ENCODE measurements at regions not wholly inside any gene's neighbourhood (a gene's known extent, or its start where the extent isn't known, plus 50 kb on each side); places are given as distances from the start of the nearest gene placed in this dataset.

DNA sequence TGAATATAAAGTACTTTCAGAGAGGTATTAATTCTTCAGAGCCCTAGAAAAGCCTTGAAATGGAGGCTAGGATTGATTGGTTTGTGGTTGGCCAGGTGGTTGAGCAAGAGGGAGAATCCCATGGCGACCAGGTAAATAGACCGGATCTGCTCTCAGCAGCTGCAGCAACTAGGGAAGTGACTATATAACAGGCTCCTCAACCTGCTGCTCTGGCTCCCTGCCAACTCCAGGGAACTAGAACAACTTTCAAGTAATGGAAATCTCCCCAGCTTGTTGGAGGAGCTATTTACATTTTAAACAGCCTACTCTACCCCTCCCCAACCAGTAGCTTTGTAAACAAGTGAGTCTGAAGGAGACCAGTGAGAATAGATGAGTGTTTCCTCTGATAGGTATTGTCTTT lies 121.8 kb upstream of the CADM2 start:
- intact Hi-C loops (cut with micrococcal nuclease) = no loop called here

DNA sequence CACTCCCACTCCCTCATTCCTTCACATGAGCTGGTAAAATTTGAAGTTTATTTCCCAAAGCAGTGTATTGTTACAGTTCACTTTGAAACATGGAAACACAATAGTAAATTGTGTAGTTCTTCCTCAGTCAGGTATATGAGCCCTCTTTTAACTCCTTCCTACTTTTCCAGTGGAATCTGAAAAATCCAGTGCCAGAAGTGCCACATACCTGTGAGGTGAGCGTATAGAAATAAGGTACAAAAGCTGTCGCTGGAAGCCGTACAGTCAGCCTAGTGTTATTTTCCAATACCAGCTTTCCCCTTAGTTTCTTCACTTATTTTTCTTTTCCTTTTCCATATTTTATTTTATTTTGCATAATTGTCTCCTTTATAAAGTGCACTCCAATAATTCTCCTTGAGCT lies 81.7 kb upstream of the CADM2 start:
- intact Hi-C loops (cut with micrococcal nuclease) = no loop called here

DNA sequence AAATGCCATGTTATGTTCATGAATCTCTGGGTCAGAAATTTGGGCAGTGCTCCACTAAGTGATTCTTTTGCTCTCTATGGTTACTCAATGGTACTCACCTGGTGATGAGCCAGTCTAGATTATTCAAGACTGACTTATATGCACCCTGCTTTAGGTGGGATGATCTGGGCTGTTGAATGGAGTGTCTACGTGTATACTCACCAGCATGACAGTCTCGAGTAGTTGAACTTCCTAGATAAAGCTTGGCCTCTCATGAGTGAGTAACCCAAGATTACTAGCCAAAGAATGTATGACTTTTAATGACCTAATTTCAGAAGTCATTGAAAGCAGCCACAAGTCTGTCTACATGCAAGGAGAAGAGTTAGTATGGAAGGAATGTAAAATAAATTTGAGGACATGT lies 77.5 kb upstream of the CADM2 start:
- intact Hi-C loops (cut with micrococcal nuclease) = no loop called here

DNA sequence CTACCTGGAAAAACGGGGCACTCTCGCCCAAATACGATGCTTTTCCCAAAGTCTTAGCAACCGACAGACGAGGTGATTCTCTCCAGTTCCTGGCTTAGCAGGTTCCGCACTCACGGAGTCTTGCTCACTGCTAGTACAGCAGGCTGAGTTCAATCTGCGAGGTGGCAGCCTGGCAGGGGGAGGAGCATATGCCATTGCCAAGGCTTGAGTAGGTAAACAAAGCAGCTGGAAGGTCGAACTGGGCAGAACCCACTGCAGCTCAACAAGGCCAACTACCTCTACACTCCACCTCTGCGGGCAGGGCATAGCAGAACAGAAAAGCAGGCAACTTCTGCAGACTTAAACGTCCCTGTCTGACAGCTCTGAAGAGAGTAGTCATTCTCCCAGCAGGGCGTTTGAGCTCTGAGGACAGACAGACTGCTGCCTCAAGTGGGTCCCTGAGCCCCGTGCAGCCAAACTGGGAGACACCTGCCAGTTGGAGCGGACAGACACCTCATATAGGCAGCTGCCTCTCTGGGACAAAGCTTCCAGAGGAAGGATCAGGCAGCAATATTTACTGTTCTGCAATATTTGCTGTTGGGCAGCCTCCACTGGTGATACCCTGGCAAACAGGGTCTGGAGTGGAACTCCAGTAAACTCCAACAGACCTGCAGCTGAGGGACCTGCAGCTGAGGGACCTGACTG lies 73.4 kb upstream of the CADM2 start:
- intact Hi-C loops (cut with micrococcal nuclease) = no loop called here

DNA sequence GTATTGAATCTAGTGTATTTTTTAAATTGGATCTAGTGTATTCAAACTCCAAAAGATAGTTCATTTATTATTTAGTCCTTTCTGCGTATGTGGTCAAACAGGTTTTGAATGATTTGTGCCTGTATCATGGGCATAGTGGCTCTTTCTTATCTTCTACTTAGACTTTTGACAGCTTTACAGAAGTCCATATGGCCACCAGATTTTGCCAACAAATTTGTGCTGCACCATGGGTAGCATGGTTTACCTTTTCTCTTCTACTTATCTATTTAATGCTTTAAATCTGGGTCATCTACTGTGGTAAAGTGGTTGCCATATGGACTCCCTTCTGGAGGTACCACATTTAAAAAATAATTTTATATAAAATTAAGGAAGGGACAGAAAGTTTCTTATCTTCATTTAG lies 66.9 kb upstream of the CADM2 start:
- intact Hi-C loops (cut with micrococcal nuclease) = no loop called here

DNA sequence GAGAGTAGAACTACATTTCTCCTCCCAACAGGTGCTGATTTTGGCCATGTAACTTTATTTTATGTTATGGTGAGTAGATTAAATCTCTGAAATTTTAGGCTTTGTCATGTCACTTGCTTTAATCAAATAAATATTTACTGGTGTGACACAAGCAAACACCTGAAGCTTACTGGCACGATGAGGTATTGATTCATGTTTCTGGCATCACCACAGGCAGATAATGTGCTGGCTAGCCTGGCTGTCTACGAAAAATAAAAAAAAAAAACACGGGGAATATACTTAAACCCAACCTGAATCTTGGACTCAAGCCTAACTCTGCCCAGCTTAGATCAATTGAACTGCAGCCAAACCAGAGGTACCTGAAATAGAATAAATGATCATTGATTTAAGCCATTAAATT lies 65.6 kb upstream of the CADM2 start:
- intact Hi-C loops (cut with micrococcal nuclease) = no loop called here

DNA sequence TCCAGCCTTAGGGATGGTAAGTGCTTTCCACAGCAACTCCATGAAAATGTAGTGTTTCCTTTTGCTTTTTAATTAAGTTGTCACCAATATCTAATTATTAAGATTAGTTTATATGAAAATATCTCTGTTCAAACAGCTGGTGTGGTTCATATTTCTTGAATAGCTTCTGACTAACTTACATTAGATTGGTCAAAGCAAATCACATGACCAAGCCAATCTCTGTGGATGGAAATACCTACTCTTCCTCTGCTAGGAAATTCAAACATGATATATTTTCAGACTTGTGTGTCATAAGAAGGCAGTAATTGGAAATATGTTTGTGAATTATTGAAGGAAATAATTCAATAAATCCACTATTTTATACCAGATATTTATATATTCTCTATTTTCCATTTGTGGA lies 54.6 kb upstream of the CADM2 start:
- intact Hi-C loops (cut with micrococcal nuclease) = no loop called here

DNA sequence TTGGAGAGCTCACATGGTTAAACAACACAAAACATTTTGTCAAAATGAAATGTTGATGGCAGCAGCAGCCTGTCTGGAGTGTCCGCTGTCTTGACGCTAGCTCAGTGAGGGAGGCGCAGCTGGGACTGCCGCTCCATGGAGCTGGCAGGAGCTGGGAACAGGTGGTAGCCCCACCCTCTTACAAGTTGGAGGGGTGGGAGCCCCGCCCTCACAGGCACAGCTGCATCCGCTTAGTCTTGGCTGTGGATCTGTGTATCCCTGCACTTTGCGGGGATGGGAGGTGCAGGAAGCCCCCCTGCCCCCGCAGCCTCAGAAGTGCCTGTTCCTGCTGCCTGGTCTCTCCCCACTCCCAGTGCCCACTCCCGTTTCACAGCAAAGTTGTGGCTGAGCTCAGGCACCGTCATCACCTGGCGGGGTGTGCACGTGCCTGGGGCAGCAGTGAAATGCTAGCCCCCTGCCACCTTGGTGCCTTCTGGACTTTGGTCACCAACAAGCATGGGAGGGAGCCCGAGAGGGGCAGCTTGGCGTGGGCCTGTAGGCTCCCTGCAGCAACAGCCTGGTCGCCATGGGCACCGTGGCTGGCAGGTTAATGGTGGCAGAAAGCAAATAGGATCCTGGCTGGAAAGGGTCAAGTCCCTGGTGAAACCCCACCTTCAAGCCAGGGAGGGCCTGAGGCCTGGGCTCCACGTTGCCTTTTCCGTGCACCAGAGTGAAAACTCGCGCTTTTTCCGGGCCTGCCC lies 53.8 kb upstream of the CADM2 start:
- intact Hi-C loops (cut with micrococcal nuclease) = no loop called here

DNA sequence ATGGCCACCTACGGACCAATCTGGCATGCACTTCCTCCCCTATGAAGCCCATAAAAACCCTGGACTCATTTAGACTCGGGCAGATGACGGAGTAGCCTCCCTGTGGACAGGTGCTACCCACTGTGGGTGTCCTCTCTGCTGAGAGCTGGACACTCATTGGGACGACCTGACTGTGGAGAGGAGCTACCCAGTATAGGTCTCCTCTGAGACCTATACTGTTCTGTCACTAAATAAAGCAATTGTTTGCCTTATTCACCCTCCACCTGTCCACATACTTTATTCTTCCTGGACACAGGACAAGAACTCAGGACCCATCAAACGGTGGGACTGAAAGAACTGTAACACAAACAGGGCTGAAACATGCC lies 53.3 kb upstream of the CADM2 start:
- intact Hi-C loops (cut with micrococcal nuclease) = no loop called here

DNA sequence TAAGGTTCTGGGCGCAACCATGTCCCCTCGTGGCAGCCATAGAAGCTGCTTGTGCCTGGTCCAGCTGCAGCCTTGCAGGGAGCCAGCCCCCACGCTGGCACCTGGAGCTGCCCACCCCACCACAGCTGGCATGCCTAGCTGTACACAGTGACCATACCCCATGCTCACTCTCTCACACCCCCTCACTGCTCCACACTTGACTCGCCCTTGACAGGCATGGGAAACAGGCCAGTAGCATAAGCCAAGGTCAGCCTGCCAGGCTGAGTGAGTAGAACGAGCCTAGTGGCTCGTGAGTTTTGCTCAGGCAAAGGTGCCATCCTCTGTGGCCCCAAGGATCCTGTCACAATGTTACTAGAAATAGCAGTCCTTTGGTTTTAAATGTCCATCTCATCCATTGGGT lies 52.7 kb upstream of the CADM2 start:
- intact Hi-C loops (cut with micrococcal nuclease) = no loop called here

All from T-helper 2 cell treated with Interferon-gamma antibody and Interleukin-4, amounts not matched to agents 100 ng/mL and 5 ng/mL, for 36 hours (primary cell).